GM23338 (cell line): ENCODE measurements at regions not wholly inside any gene's neighbourhood (a gene's known extent, or its start where the extent isn't known, plus 50 kb on each side); places are given as distances from the start of the nearest gene placed in this dataset.

ENCODE experiments used
- ATAC-seq: fragments of 200-7000 bp; cut with Tn5 transposase; 3 replicates; pipeline ENCODE4 v1.9.1; 2020
- DNase-seq: peaks from one replicate; pipeline ENCODE4 v3.0.0-alpha.2; 2015; ENCODE audit warnings: low spot score
- H2AFZ ChIP-seq: fragments of 200-600 bp; sonication (generic); 2 replicates; pipeline ENCODE4 v1.8.0; 2016; ENCODE audit warnings: antibody characterized with exemption, mild to moderate bottlenecking, moderate library complexity
- H3F3A ChIP-seq: fragments of 200-600 bp; sonication (generic); replicated peaks from 2 replicates; pipeline ENCODE4 v1.8.0; 2017; ENCODE audit warnings: antibody characterized with exemption, mixed run types, low read depth
- H3K27ac ChIP-seq: fragments of 200-600 bp; sonication (generic); 2 replicates; pipeline ENCODE4 v1.6.1; 2016; ENCODE audit warnings: low read depth
- H3K27me3 ChIP-seq: fragments of 200-600 bp; sonication (generic); 2 replicates; pipeline ENCODE4 v1.8.0; 2016; ENCODE audit warnings: mild to moderate bottlenecking, mixed run types, moderate library complexity; ENCODE audit not compliant: insufficient read depth
- H3K36me3 ChIP-seq: fragments of 200-600 bp; sonication (generic); 2 replicates; pipeline ENCODE4 v1.8.0; 2016; ENCODE audit warnings: mild to moderate bottlenecking; ENCODE audit not compliant: insufficient read depth
- H3K4me1 ChIP-seq: fragments of 200-600 bp; sonication (generic); 2 replicates; pipeline ENCODE4 v1.8.0; 2016; ENCODE audit warnings: mild to moderate bottlenecking, moderate library complexity; ENCODE audit not compliant: insufficient read depth
- H3K4me2 ChIP-seq: fragments of 200-600 bp; sonication (generic); 2 replicates; pipeline ENCODE4 v1.7.1; 2017; ENCODE audit warnings: mixed run types
- H3K4me3 ChIP-seq: fragments of 200-600 bp; sonication (generic); 2 replicates; pipeline ENCODE4 v1.6.1; 2016; ENCODE audit warnings: mixed run types
- H3K79me2 ChIP-seq: fragments of 200-600 bp; sonication (generic); replicated peaks from 2 replicates; pipeline ENCODE4 v1.8.0; 2017; ENCODE audit warnings: mild to moderate bottlenecking; ENCODE audit not compliant: insufficient read depth
- H3K9me2 ChIP-seq: fragments of 200-600 bp; sonication (generic); 2 replicates; pipeline ENCODE4 v1.8.0; 2017; ENCODE audit not compliant: insufficient read depth
- H4K20me1 ChIP-seq: fragments of 200-600 bp; sonication (generic); replicated peaks from 2 replicates; pipeline ENCODE4 v1.8.0; 2017; ENCODE audit warnings: mild to moderate bottlenecking; ENCODE audit not compliant: insufficient read depth
- H3K27ac Mint-ChIP-seq: 2 replicates; pipeline ENCODE4 v1.8.0; 2020; ENCODE audit warnings: inconsistent platforms, mild to moderate bottlenecking, moderate library complexity, mixed read lengths
- H3K27me3 Mint-ChIP-seq: 3 replicates; pipeline ENCODE4 v1.8.0; 2022; ENCODE audit warnings: low read depth, mild to moderate bottlenecking, moderate library complexity, mixed read lengths, inconsistent platforms; ENCODE audit not compliant: insufficient read depth, poor library complexity
- H3K36me3 Mint-ChIP-seq: 3 replicates; pipeline ENCODE4 v1.8.0; 2021; ENCODE audit warnings: low read depth, mild to moderate bottlenecking, inconsistent platforms, moderate library complexity, mixed read lengths
- H3K4me1 Mint-ChIP-seq: 3 replicates; pipeline ENCODE4 v1.8.0; 2020; ENCODE audit warnings: mild to moderate bottlenecking, inconsistent platforms, mixed read lengths
- H3K4me3 Mint-ChIP-seq: 3 replicates; pipeline ENCODE4 v1.8.0; 2021; ENCODE audit warnings: moderate library complexity, mild to moderate bottlenecking, inconsistent platforms, mixed read lengths
- H3K9me3 Mint-ChIP-seq: 3 replicates; pipeline ENCODE4 v1.8.0; 2020; ENCODE audit warnings: moderate library complexity, mild to moderate bottlenecking, inconsistent platforms, mixed read lengths
- EZH2 ChIP-seq: fragments of 200-600 bp; sonication (generic); IDR thresholded peaks from one replicate; pipeline ENCODE4 v1.8.0; 2017; ENCODE audit warnings: antibody characterized with exemption, mild to moderate bottlenecking, low read depth; ENCODE audit not compliant: unreplicated experiment
- EZH2phosphoT487 ChIP-seq: fragments of 200-600 bp; sonication (generic); IDR thresholded peaks from one replicate; pipeline ENCODE4 v1.8.1; 2018; ENCODE audit warnings: antibody characterized with exemption; ENCODE audit not compliant: unreplicated experiment
- JUNB ChIP-seq: IDR thresholded peaks from one replicate; pipeline ENCODE4 v1.6.1; 2016; ENCODE audit warnings: antibody characterized with exemption; ENCODE audit not compliant: unreplicated experiment
- ZNF114 ChIP-seq: fragments of 250-450 bp; sonication (Bioruptor Pico); IDR thresholded peaks from 2 replicates; pipeline ENCODE4 v1.5.0; 2020; ENCODE audit warnings: mild to moderate bottlenecking, moderate library complexity
- ZNF331 ChIP-seq: fragments of 250-450 bp; sonication (Bioruptor Pico); IDR thresholded peaks from 2 replicates; pipeline ENCODE4 v1.5.0; 2020; ENCODE audit warnings: low read depth, mild to moderate bottlenecking, moderate library complexity
- TF ChIP-seq, protein P1 (sequence below): IDR thresholded peaks from one replicate; pipeline ENCODE4 v1.6.1; 2018; ENCODE audit warnings: antibody characterized with exemption; ENCODE audit not compliant: unreplicated experiment
- TF ChIP-seq, protein P2 (sequence below): IDR thresholded peaks from 2 replicates; pipeline ENCODE4 v1.6.1; 2016; ENCODE audit warnings: antibody characterized with exemption
- TF ChIP-seq, protein P3 (sequence below): fragments of 250-450 bp; sonication (Bioruptor Pico); IDR thresholded peaks from 2 replicates; pipeline ENCODE4 v1.5.0; 2020; ENCODE audit warnings: mild to moderate bottlenecking, moderate library complexity

DNA sequence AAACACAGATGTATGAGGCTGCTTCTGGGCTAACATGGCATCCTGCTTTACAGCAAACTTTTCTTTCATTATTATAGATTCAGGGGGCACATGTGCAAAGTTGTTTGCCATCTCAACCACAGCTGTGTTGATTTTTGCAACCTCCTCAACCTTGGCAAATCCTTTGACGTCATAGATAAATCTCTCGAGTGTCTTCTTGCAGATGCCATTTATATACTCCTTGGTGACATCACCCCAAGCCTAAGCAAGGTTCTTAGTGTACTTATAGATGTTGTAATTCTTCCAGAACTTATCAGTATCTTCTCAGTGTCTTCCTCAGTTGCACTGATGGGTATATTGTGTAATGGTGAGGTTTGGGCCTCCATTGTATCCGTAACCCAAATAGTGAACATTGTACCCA, 135.4 kb upstream of the RPH3A start (continued):
- TF ChIP-seq, protein P1, sequence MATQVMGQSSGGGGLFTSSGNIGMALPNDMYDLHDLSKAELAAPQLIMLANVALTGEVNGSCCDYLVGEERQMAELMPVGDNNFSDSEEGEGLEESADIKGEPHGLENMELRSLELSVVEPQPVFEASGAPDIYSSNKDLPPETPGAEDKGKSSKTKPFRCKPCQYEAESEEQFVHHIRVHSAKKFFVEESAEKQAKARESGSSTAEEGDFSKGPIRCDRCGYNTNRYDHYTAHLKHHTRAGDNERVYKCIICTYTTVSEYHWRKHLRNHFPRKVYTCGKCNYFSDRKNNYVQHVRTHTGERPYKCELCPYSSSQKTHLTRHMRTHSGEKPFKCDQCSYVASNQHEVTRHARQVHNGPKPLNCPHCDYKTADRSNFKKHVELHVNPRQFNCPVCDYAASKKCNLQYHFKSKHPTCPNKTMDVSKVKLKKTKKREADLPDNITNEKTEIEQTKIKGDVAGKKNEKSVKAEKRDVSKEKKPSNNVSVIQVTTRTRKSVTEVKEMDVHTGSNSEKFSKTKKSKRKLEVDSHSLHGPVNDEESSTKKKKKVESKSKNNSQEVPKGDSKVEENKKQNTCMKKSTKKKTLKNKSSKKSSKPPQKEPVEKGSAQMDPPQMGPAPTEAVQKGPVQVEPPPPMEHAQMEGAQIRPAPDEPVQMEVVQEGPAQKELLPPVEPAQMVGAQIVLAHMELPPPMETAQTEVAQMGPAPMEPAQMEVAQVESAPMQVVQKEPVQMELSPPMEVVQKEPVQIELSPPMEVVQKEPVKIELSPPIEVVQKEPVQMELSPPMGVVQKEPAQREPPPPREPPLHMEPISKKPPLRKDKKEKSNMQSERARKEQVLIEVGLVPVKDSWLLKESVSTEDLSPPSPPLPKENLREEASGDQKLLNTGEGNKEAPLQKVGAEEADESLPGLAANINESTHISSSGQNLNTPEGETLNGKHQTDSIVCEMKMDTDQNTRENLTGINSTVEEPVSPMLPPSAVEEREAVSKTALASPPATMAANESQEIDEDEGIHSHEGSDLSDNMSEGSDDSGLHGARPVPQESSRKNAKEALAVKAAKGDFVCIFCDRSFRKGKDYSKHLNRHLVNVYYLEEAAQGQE: no peak
- TF ChIP-seq EZH2phosphoT487: no peak
- TF ChIP-seq EZH2: no peak
- TF ChIP-seq, protein P2, sequence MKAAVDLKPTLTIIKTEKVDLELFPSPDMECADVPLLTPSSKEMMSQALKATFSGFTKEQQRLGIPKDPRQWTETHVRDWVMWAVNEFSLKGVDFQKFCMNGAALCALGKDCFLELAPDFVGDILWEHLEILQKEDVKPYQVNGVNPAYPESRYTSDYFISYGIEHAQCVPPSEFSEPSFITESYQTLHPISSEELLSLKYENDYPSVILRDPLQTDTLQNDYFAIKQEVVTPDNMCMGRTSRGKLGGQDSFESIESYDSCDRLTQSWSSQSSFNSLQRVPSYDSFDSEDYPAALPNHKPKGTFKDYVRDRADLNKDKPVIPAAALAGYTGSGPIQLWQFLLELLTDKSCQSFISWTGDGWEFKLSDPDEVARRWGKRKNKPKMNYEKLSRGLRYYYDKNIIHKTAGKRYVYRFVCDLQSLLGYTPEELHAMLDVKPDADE: no peak
- no peak for TF ChIP-seq JUNB
- TF ChIP-seq ZNF114 (CRISPR knock-in tag): no peak
- no peak for TF ChIP-seq ZNF331

DNA sequence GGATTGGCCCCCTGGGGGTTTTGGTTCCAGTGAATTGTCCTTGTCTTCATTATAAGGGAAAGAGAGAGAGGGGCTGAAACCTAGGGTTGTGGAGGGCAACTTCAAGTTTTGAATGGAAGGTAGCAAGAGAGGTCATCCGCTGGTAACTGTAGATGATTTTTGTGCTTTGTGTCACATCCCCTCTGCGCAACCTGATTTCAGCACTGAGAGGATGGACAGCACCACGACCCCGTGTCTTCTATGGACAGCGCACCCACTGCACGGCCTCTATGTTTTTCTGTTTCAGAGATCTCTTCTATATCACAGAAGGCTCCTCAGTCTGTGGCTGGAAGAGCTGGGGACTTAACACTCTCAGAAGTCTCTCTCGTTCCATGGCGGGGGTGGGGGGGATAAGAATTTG, 127.0 kb upstream of the RPH3A start:
- H3K4me2 ChIP-seq: no peak overlapping the region
- TF ChIP-seq, protein P1: peak; percentile 90
- TF ChIP-seq, protein P3, sequence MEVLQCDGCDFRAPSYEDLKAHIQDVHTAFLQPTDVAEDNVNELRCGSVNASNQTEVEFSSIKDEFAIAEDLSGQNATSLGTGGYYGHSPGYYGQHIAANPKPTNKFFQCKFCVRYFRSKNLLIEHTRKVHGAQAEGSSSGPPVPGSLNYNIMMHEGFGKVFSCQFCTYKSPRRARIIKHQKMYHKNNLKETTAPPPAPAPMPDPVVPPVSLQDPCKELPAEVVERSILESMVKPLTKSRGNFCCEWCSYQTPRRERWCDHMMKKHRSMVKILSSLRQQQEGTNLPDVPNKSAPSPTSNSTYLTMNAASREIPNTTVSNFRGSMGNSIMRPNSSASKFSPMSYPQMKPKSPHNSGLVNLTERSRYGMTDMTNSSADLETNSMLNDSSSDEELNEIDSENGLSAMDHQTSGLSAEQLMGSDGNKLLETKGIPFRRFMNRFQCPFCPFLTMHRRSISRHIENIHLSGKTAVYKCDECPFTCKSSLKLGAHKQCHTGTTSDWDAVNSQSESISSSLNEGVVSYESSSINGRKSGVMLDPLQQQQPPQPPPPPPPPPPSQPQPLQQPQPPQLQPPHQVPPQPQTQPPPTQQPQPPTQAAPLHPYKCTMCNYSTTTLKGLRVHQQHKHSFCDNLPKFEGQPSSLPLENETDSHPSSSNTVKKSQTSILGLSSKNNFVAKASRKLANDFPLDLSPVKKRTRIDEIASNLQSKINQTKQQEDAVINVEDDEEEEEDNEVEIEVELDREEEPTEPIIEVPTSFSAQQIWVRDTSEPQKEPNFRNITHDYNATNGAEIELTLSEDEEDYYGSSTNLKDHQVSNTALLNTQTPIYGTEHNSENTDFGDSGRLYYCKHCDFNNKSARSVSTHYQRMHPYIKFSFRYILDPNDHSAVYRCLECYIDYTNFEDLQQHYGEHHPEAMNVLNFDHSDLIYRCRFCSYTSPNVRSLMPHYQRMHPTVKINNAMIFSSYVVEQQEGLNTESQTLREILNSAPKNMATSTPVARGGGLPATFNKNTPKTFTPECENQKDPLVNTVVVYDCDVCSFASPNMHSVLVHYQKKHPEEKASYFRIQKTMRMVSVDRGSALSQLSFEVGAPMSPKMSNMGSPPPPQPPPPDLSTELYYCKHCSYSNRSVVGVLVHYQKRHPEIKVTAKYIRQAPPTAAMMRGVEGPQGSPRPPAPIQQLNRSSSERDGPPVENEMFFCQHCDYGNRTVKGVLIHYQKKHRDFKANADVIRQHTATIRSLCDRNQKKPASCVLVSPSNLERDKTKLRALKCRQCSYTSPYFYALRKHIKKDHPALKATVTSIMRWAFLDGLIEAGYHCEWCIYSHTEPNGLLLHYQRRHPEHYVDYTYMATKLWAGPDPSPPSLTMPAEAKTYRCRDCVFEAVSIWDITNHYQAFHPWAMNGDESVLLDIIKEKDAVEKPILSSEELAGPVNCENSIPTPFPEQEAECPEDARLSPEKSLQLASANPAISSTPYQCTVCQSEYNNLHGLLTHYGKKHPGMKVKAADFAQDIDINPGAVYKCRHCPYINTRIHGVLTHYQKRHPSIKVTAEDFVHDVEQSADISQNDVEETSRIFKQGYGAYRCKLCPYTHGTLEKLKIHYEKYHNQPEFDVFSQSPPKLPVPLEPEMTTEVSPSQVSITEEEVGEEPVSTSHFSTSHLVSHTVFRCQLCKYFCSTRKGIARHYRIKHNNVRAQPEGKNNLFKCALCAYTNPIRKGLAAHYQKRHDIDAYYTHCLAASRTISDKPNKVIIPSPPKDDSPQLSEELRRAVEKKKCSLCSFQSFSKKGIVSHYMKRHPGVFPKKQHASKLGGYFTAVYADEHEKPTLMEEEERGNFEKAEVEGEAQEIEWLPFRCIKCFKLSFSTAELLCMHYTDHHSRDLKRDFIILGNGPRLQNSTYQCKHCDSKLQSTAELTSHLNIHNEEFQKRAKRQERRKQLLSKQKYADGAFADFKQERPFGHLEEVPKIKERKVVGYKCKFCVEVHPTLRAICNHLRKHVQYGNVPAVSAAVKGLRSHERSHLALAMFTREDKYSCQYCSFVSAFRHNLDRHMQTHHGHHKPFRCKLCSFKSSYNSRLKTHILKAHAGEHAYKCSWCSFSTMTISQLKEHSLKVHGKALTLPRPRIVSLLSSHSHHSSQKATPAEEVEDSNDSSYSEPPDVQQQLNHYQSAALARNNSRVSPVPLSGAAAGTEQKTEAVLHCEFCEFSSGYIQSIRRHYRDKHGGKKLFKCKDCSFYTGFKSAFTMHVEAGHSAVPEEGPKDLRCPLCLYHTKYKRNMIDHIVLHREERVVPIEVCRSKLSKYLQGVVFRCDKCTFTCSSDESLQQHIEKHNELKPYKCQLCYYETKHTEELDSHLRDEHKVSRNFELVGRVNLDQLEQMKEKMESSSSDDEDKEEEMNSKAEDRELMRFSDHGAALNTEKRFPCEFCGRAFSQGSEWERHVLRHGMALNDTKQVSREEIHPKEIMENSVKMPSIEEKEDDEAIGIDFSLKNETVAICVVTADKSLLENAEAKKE (CRISPR knock-in tag): no peak

More for the DNA sequence above, 127.0 kb upstream of the RPH3A start:
- no peaks in the 10 kb centered on the region for H3F3A ChIP-seq
- H3K4me3 ChIP-seq: no peak overlapping the region
- Mint-ChIP-seq H3K27ac (no peak overlapping the region), H3K36me3 (no peaks in the 10 kb centered on the region), H3K4me3 (no peak overlapping the region), H3K27me3 (peaks cover 7% of the 10 kb centered on the region), H3K9me3 (no peaks in the 10 kb centered on the region), H3K4me1 (no peaks in the 10 kb centered on the region)
- H3K9me2 ChIP-seq: 0 out of 2 replicates have a peak, but pooled peaks cover 3% of the 10 kb centered on the region
- H3K79me2 ChIP-seq: no peaks in the 10 kb centered on the region
- H3K27ac ChIP-seq: no peak overlapping the region
- H3K4me1 ChIP-seq: no peaks in the 10 kb centered on the region
- H3K36me3 ChIP-seq: no peaks in the 10 kb centered on the region
- DNase-seq: peak; percentile 64
- ATAC-seq: peak; percentile 76
- no peaks in the 10 kb centered on the region for H3K27me3 ChIP-seq
- peaks cover 4% of the 10 kb centered on the region; the same call in 1 of the 2 replicates for H4K20me1 ChIP-seq
- no peak overlapping the region for H2AFZ ChIP-seq
